HAP-1 (cell line): ENCODE measurements at regions not wholly inside any gene's neighbourhood (a gene's known extent, or its start where the extent isn't known, plus 50 kb on each side); places are given as distances from the start of the nearest gene placed in this dataset.
"Not testable (repeated sequence)": the region's sequence is repeated elsewhere in the genome, so short reads cannot be mapped to it uniquely, and the experiment has no call there.

Source experiments
- DNase-seq, 2 experiments: peaks; one replicate each; pipeline ENCODE4 v3.0.0-alpha.2; 2016 to 2020; ENCODE audit warnings: low spot score in 2 of 2
- H3K27me3 ChIP-seq: fragments of 250-450 bp; sonication (Bioruptor Pico); 2 replicates; pipeline ENCODE4 v1.5.1; 2020; ENCODE audit warnings: low read depth, mild to moderate bottlenecking, moderate library complexity
- H3K36me3 ChIP-seq: fragments of 250-450 bp; sonication (Bioruptor Pico); replicated peaks from 2 replicates; pipeline ENCODE4 v1.5.1; 2020; ENCODE audit warnings: mild to moderate bottlenecking
- H3K4me1 ChIP-seq: fragments of 250-450 bp; sonication (Bioruptor Pico); 2 replicates; pipeline ENCODE4 v1.5.1; 2020; ENCODE audit warnings: mild to moderate bottlenecking
- H3K4me3 ChIP-seq: fragments of 250-450 bp; sonication (Bioruptor Pico); 2 replicates; pipeline ENCODE4 v1.5.1; 2020; ENCODE audit warnings: mild to moderate bottlenecking, moderate library complexity
- H3K9me3 ChIP-seq: fragments of 250-450 bp; sonication (Bioruptor Pico); 2 replicates; pipeline ENCODE4 v1.5.1; 2020; ENCODE audit warnings: mild to moderate bottlenecking, moderate library complexity
- in situ Hi-C: fragments of 300-500 bp; cut with MboI; formaldehyde crosslinking; loops from 3 replicates; pipeline ENCODE4 v1.14.3; 2020; ENCODE audit warnings: low sequenced_read_pairs, inconsistent platforms, mixed read lengths

GRCh38 chr11:67849766-67850165 lies 154.1 kb downstream of the UNC93B1 start:
- H3K36me3 ChIP-seq, H3K4me1 ChIP-seq: not testable (repeated sequence)
- in situ Hi-C loops = loop anchor here (25.0 kb wide), 1 partner anchor 113 kb away; no protein-coding TSS in a partner anchor

GRCh38 chr11:67847896-67848875 lies 155.7 kb downstream of the UNC93B1 start:
- in situ Hi-C loops, H3K9me3 ChIP-seq, H3K4me1 ChIP-seq, DNase-seq, H3K27me3 ChIP-seq, H3K36me3 ChIP-seq, H3K4me3 ChIP-seq: not testable (repeated sequence)

More at GRCh38 chr11:67849766-67850165, 154.1 kb downstream of the UNC93B1 start:
- not testable (repeated sequence) for H3K4me3 ChIP-seq, H3K9me3 ChIP-seq, H3K27me3 ChIP-seq
- peak in 1 of 2 experiments; percentile 52 for DNase-seq

GRCh38 chr11:67846303-67846702 lies 157.6 kb downstream of the UNC93B1 start:
- H3K36me3 ChIP-seq, H3K4me1 ChIP-seq, H3K4me3 ChIP-seq, H3K9me3 ChIP-seq, in situ Hi-C loops, DNase-seq, H3K27me3 ChIP-seq: not testable (repeated sequence)

GRCh38 chr11:67845296-67845695 lies 158.6 kb downstream of the UNC93B1 start:
- H3K9me3 ChIP-seq, H3K36me3 ChIP-seq, in situ Hi-C loops: not testable (repeated sequence)

GRCh38 chr11:67840599-67840998 lies 163.3 kb downstream of the UNC93B1 start:
- H3K4me3 ChIP-seq, H3K9me3 ChIP-seq, DNase-seq, H3K36me3 ChIP-seq, H3K4me1 ChIP-seq, in situ Hi-C loops, H3K27me3 ChIP-seq: not testable (repeated sequence)

More at GRCh38 chr11:67845296-67845695, 158.6 kb downstream of the UNC93B1 start:
- not testable (repeated sequence) for H3K4me1 ChIP-seq, H3K4me3 ChIP-seq, H3K27me3 ChIP-seq
- DNase-seq = peak in 1 of 2 experiments; percentile 37

GRCh38 chr11:67830152-67830551 lies 155.7 kb upstream of the ALDH3B2 start:
- in situ Hi-C loops, H3K9me3 ChIP-seq, H3K27me3 ChIP-seq: not testable (repeated sequence)

GRCh38 chr11:67826951-67827296 lies 152.5 kb upstream of the ALDH3B2 start:
- H3K4me1 ChIP-seq, in situ Hi-C loops, H3K27me3 ChIP-seq: not testable (repeated sequence)

More at GRCh38 chr11:67830152-67830551, 155.7 kb upstream of the ALDH3B2 start:
- not testable (repeated sequence) for H3K4me3 ChIP-seq, DNase-seq, H3K4me1 ChIP-seq, H3K36me3 ChIP-seq

GRCh38 chr11:67826028-67826950 lies 151.9 kb upstream of the ALDH3B2 start:
- H3K27me3 ChIP-seq, in situ Hi-C loops, H3K4me3 ChIP-seq, H3K36me3 ChIP-seq, H3K4me1 ChIP-seq, H3K9me3 ChIP-seq: not testable (repeated sequence)
- peak in 1 of 2 experiments; percentile 44 for DNase-seq

More at GRCh38 chr11:67826951-67827296, 152.5 kb upstream of the ALDH3B2 start:
- H3K36me3 ChIP-seq, DNase-seq, H3K9me3 ChIP-seq, H3K4me3 ChIP-seq: not testable (repeated sequence)

GRCh38 chr11:67824861-67825260 lies 150.4 kb upstream of the ALDH3B2 start:
- H3K4me1 ChIP-seq, H3K27me3 ChIP-seq, H3K9me3 ChIP-seq, DNase-seq, in situ Hi-C loops, H3K36me3 ChIP-seq, H3K4me3 ChIP-seq: not testable (repeated sequence)

- no peaks in the 10 kb centered on the region for H3K36me3 ChIP-seq
- no peak for DNase-seq
- H3K9me3 ChIP-seq = no peaks in the 10 kb centered on the region
- in situ Hi-C loops = no loop called here
- H3K4me3 ChIP-seq = no peak overlapping the region
- H3K4me1 ChIP-seq = no peaks in the 10 kb centered on the region; the same call in 1 of the 2 replicates
- no peaks in the 10 kb centered on the region for H3K27me3 ChIP-seq
Observed at GRCh38 chr11:67820081-67820480, 145.7 kb upstream of the ALDH3B2 start.

- DNase-seq, H3K36me3 ChIP-seq, H3K27me3 ChIP-seq, H3K4me1 ChIP-seq, in situ Hi-C loops, H3K9me3 ChIP-seq, H3K4me3 ChIP-seq: not testable (repeated sequence)
Observed at GRCh38 chr11:67817558-67817957, 143.1 kb upstream of the ALDH3B2 start.

- in situ Hi-C loops, H3K4me1 ChIP-seq, DNase-seq, H3K9me3 ChIP-seq, H3K4me3 ChIP-seq, H3K27me3 ChIP-seq, H3K36me3 ChIP-seq: not testable (repeated sequence)
Observed at GRCh38 chr11:67809301-67809700, 134.9 kb upstream of the ALDH3B2 start.

GRCh38 chr11:67807896-67808295 lies 133.5 kb upstream of the ALDH3B2 start:
- H3K4me1 ChIP-seq, in situ Hi-C loops, H3K27me3 ChIP-seq, H3K4me3 ChIP-seq, DNase-seq, H3K36me3 ChIP-seq, H3K9me3 ChIP-seq: not testable (repeated sequence)
